ENCODE measurements at regions not wholly inside any gene's neighbourhood (a gene's known extent, or its start where the extent isn't known, plus 50 kb on each side); places are given as distances from the start of the nearest gene placed in this dataset.

DNA sequence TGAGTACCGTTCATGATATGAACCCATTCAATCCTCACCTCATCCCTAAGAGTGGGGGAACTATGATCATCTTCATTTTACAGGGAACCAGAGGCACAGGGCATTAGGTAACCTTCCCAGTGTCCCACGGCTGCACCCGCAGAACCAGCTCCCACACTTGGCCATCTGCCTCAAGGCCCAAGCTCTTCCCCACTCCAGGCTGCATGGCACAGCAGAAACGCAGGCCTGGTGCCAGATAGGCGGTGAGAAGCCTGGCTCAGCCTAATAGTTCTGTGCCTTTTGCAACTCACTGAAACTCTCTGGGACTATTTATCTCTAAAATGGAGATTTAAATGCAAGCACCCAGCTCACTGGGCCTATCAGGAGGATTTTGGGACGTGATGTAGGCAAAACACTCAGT, 90.8 kb upstream of the ZNF618 start:
- Mint-ChIP-seq H3K36me3 (ENCODE audit: low read depth) (no peaks in the 10 kb centered on the region), H3K9me3 (ENCODE audit: insufficient read depth) (no peaks in the 10 kb centered on the region), H3K4me3 (no peak overlapping the region), H3K27me3 (ENCODE audit: low read depth) (peaks cover 4% of the 10 kb centered on the region), H3K4me1 (ENCODE audit: low read depth) (no peaks in the 10 kb centered on the region), H3K27ac (no peak overlapping the region)
- DNase-seq, result no peak
- POLR2A ChIA-PET, result no interaction called here
- ATAC-seq, result no peak
- CTCF ChIA-PET, result no interaction called here

- Mint-ChIP-seq H3K9me3 (ENCODE audit: insufficient read depth) (no peaks in the 10 kb centered on the region), H3K27ac (no peak overlapping the region), H3K27me3 (ENCODE audit: low read depth) (peaks cover 4% of the 10 kb centered on the region), H3K4me3 (no peak overlapping the region), H3K4me1 (ENCODE audit: low read depth) (no peaks in the 10 kb centered on the region), H3K36me3 (ENCODE audit: low read depth) (no peaks in the 10 kb centered on the region)
- CTCF ChIA-PET, result no interaction called here
- DNase-seq (no peak), ATAC-seq (no peak)
- POLR2A ChIA-PET, result no interaction called here
These were observed 90.0 kb upstream of the ZNF618 start for GRCh38 chr9:113786071-113786470.

GRCh38 chr9:113787871-113788270, 88.2 kb upstream of the ZNF618 start:
- no peaks in the 10 kb centered on the region for H3K36me3 Mint-ChIP-seq (ENCODE audit: low read depth)
- POLR2A ChIA-PET, result no interaction called here
- no peak for ATAC-seq
- no peak overlapping the region for H3K27ac Mint-ChIP-seq
- DNase-seq, result no peak
- no peaks in the 10 kb centered on the region for H3K4me1 Mint-ChIP-seq (ENCODE audit: low read depth)
- peaks cover 4% of the 10 kb centered on the region for H3K27me3 Mint-ChIP-seq (ENCODE audit: low read depth)
- H3K4me3 Mint-ChIP-seq, result no peak overlapping the region
- H3K9me3 Mint-ChIP-seq (ENCODE audit: insufficient read depth), result no peaks in the 10 kb centered on the region
- CTCF ChIA-PET, result interaction anchor here (1.8 kb wide), 1 partner anchor 20 kb away, joined by 4 read pairs; no protein-coding TSS in a partner anchor

- Mint-ChIP-seq H3K36me3 (ENCODE audit: low read depth) (no peaks in the 10 kb centered on the region), H3K4me3 (no peak overlapping the region), H3K4me1 (ENCODE audit: low read depth) (no peaks in the 10 kb centered on the region), H3K27me3 (ENCODE audit: low read depth) (no peaks in the 10 kb centered on the region), H3K27ac (no peak overlapping the region), H3K9me3 (ENCODE audit: insufficient read depth) (no peaks in the 10 kb centered on the region)
- POLR2A ChIA-PET, result no interaction called here
- CTCF ChIA-PET, result interaction anchor here (1.8 kb wide), 1 partner anchor 19 kb away, joined by 4 read pairs; no protein-coding TSS in a partner anchor
- no peak for ATAC-seq
- no peak for DNase-seq
These were observed 87.3 kb upstream of the ZNF618 start for GRCh38 chr9:113788616-113789330.

DNA sequence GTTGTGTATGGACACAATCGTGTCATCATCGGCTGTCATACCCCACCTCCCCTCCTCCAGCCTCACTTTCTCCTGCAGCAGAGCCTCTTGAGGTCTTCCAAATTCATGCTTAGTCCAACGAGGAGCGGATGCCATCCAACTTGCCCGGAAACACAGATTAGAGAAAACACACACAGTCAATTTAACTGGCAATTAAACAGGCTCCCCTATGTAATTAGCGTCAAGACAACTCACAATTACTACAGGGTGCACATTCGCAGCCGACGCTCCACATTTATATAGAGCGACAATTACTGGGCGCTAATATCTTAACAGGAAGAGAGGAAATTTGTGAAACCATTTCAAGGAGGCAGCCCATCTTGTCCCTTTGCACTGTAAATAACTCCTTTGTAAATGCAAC, 86.0 kb upstream of the ZNF618 start:
- CTCF ChIA-PET, result no interaction called here

GRCh38 chr9:113793558-113793957, 82.6 kb upstream of the ZNF618 start:
- no peaks in the 10 kb centered on the region for H3K4me1 Mint-ChIP-seq (ENCODE audit: low read depth)
- no peak overlapping the region for H3K4me3 Mint-ChIP-seq
- H3K27ac Mint-ChIP-seq, result no peak overlapping the region
- ChIA-PET CTCF (no interaction called here), POLR2A (no interaction called here)
- ATAC-seq (no peak), DNase-seq (no peak)
- no peaks in the 10 kb centered on the region for H3K36me3 Mint-ChIP-seq (ENCODE audit: low read depth)
- H3K27me3 Mint-ChIP-seq (ENCODE audit: low read depth), result no peaks in the 10 kb centered on the region
- H3K9me3 Mint-ChIP-seq (ENCODE audit: insufficient read depth), result no peaks in the 10 kb centered on the region

More for the DNA sequence above, 86.0 kb upstream of the ZNF618 start:
- no peaks in the 10 kb centered on the region for H3K36me3 Mint-ChIP-seq (ENCODE audit: low read depth)
- H3K4me3 Mint-ChIP-seq, result no peak overlapping the region
- H3K27me3 Mint-ChIP-seq (ENCODE audit: low read depth), result no peaks in the 10 kb centered on the region
- DNase-seq (no peak), ATAC-seq (no peak)
- H3K27ac Mint-ChIP-seq, result no peak overlapping the region
- no peaks in the 10 kb centered on the region for H3K9me3 Mint-ChIP-seq (ENCODE audit: insufficient read depth)
- POLR2A ChIA-PET, result no interaction called here
- no peaks in the 10 kb centered on the region for H3K4me1 Mint-ChIP-seq (ENCODE audit: low read depth)

DNA sequence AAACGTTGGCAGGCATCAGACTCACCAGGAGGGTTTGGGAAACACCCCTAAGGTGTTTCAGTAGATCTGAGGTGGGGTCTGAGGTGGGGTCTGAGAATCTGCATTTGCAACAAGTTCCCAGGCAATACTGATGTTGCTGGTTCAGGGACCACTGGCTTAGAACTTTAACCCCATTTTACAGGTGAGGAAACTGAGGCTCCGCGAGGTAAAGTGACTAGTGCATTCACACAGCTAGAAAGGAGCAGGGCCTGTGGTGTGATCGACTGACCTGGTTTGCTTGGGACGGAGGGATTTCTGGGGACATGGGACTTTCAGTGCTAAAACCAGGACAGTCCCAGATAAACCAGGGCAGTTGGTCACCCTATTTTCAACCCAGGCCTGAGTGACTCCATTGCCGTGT, 81.4 kb upstream of the ZNF618 start:
- no peaks in the 10 kb centered on the region for H3K36me3 Mint-ChIP-seq (ENCODE audit: low read depth)
- ChIA-PET CTCF (no interaction called here), POLR2A (no interaction called here)
- no peaks in the 10 kb centered on the region for H3K27me3 Mint-ChIP-seq (ENCODE audit: low read depth)
- H3K4me3 Mint-ChIP-seq, result no peak overlapping the region
- ATAC-seq, result no peak
- H3K4me1 Mint-ChIP-seq (ENCODE audit: low read depth), result no peaks in the 10 kb centered on the region
- no peaks in the 10 kb centered on the region for H3K9me3 Mint-ChIP-seq (ENCODE audit: insufficient read depth)
- no peak overlapping the region for H3K27ac Mint-ChIP-seq
- DNase-seq, result no peak

- Mint-ChIP-seq H3K27ac (no peak overlapping the region), H3K4me3 (no peak overlapping the region), H3K9me3 (ENCODE audit: insufficient read depth) (no peaks in the 10 kb centered on the region), H3K36me3 (ENCODE audit: low read depth) (no peaks in the 10 kb centered on the region), H3K27me3 (ENCODE audit: low read depth) (no peaks in the 10 kb centered on the region), H3K4me1 (ENCODE audit: low read depth) (no peaks in the 10 kb centered on the region)
- ChIA-PET POLR2A (no interaction called here), CTCF (no interaction called here)
- ATAC-seq (no peak), DNase-seq (no peak)
These were observed 80.2 kb upstream of the ZNF618 start for GRCh38 chr9:113795811-113796392.

- no peak overlapping the region for H3K4me3 Mint-ChIP-seq
- ATAC-seq (no peak), DNase-seq (no peak)
- no peaks in the 10 kb centered on the region for H3K36me3 Mint-ChIP-seq (ENCODE audit: low read depth)
- H3K4me1 Mint-ChIP-seq (ENCODE audit: low read depth), result no peaks in the 10 kb centered on the region
- ChIA-PET POLR2A (no interaction called here), CTCF (no interaction called here)
- H3K27me3 Mint-ChIP-seq (ENCODE audit: low read depth), result no peaks in the 10 kb centered on the region
- no peaks in the 10 kb centered on the region for H3K9me3 Mint-ChIP-seq (ENCODE audit: insufficient read depth)
- H3K27ac Mint-ChIP-seq, result no peak overlapping the region
These were observed 79.3 kb upstream of the ZNF618 start for GRCh38 chr9:113796646-113797426.

GRCh38 chr9:113798062-113799030, 77.8 kb upstream of the ZNF618 start:
- ChIA-PET POLR2A (no interaction called here), CTCF (interaction anchor here (1.4 kb wide), 1 partner anchor 9 kb away, joined by 5 read pairs; no protein-coding TSS in a partner anchor)
- Mint-ChIP-seq H3K4me3 (no peak overlapping the region), H3K9me3 (ENCODE audit: insufficient read depth) (no peaks in the 10 kb centered on the region), H3K36me3 (ENCODE audit: low read depth) (no peaks in the 10 kb centered on the region), H3K27ac (no peak overlapping the region), H3K27me3 (ENCODE audit: low read depth) (peaks cover 2% of the 10 kb centered on the region), H3K4me1 (ENCODE audit: low read depth) (no peaks in the 10 kb centered on the region)
- DNase-seq (no peak), ATAC-seq (no peak)

- ChIA-PET CTCF (no interaction called here), POLR2A (no interaction called here)
- H3K9me3 Mint-ChIP-seq (ENCODE audit: insufficient read depth), result no peaks in the 10 kb centered on the region
These were observed 75.8 kb upstream of the ZNF618 start for GRCh38 chr9:113800276-113800675.

More at GRCh38 chr9:113800276-113800675, 75.8 kb upstream of the ZNF618 start:
- H3K36me3 Mint-ChIP-seq (ENCODE audit: low read depth), result no peaks in the 10 kb centered on the region
- ATAC-seq (no peak), DNase-seq (no peak)
- no peaks in the 10 kb centered on the region for H3K4me1 Mint-ChIP-seq (ENCODE audit: low read depth)
- no peak overlapping the region for H3K4me3 Mint-ChIP-seq
- H3K27ac Mint-ChIP-seq, result no peak overlapping the region
- H3K27me3 Mint-ChIP-seq (ENCODE audit: low read depth), result peaks cover 2% of the 10 kb centered on the region
